ENCODE measurements at regions not wholly inside any gene's neighbourhood (a gene's known extent, or its start where the extent isn't known, plus 50 kb on each side); places are given as distances from the start of the nearest gene placed in this dataset.
A peak's percentile ranks its signal among the peaks of the same experiment; 100 is the strongest.

GRCh38 chr10:105982735-105983134 lies 1181.8 kb downstream of the SORCS1 start:
- no peak for DNase-seq (ENCODE audit: low spot score)

GRCh38 chr10:105981679-105982078 lies 1182.8 kb downstream of the SORCS1 start:
- DNase-seq (ENCODE audit: low spot score), result no peak

GRCh38 chr10:105974803-105975456 lies 1189.6 kb downstream of the SORCS1 start:
- DNase-seq (ENCODE audit: low spot score), result no peak

GRCh38 chr10:105973902-105974301 lies 1190.6 kb downstream of the SORCS1 start:
- no peak for DNase-seq (ENCODE audit: low spot score)

- no peak for DNase-seq (ENCODE audit: low spot score)
These were observed 1191.1 kb downstream of the SORCS1 start for GRCh38 chr10:105973360-105973759.

GRCh38 chr10:105971460-105971859 lies 1193.0 kb downstream of the SORCS1 start:
- DNase-seq (ENCODE audit: low spot score), result no peak

GRCh38 chr10:105969884-105970377 lies 1194.6 kb downstream of the SORCS1 start:
- DNase-seq (ENCODE audit: low spot score), result no peak

- DNase-seq (ENCODE audit: low spot score), result no peak
These were observed 1195.8 kb downstream of the SORCS1 start for GRCh38 chr10:105968666-105969065.

GRCh38 chr10:105967256-105967655 lies 1197.2 kb downstream of the SORCS1 start:
- no peak for DNase-seq (ENCODE audit: low spot score)

- no peak for DNase-seq (ENCODE audit: low spot score)
These were observed 1199.4 kb downstream of the SORCS1 start for GRCh38 chr10:105965141-105965540.

- no peak for DNase-seq (ENCODE audit: low spot score)
These were observed 1200.5 kb downstream of the SORCS1 start for GRCh38 chr10:105964009-105964408.

- no peak for DNase-seq (ENCODE audit: low spot score)
These were observed 1201.1 kb downstream of the SORCS1 start for GRCh38 chr10:105963334-105963884.

GRCh38 chr10:105956550-105956949 lies 1208.0 kb downstream of the SORCS1 start:
- no peak for DNase-seq (ENCODE audit: low spot score)

GRCh38 chr10:105953861-105954260 lies 1210.6 kb downstream of the SORCS1 start:
- DNase-seq (ENCODE audit: low spot score), result no peak

GRCh38 chr10:105953056-105953455 lies 1211.5 kb downstream of the SORCS1 start:
- no peak for DNase-seq (ENCODE audit: low spot score)

GRCh38 chr10:105952153-105952552 lies 1212.4 kb downstream of the SORCS1 start:
- no peak for DNase-seq (ENCODE audit: low spot score)

GRCh38 chr10:105950410-105950809 lies 1214.1 kb downstream of the SORCS1 start:
- DNase-seq (ENCODE audit: low spot score), result peak; percentile 22

GRCh38 chr10:105949721-105950120 lies 1214.8 kb downstream of the SORCS1 start:
- DNase-seq (ENCODE audit: low spot score), result no peak

GRCh38 chr10:105925045-105925785 lies 1239.3 kb downstream of the SORCS1 start:
- DNase-seq (ENCODE audit: low spot score), result no peak

- DNase-seq (ENCODE audit: low spot score), result no peak
These were observed 1243.2 kb downstream of the SORCS1 start for GRCh38 chr10:105921348-105921747.

GRCh38 chr10:105914432-105914831 lies 1250.1 kb downstream of the SORCS1 start:
- no peak for DNase-seq (ENCODE audit: low spot score)

GRCh38 chr10:105908701-105909100 lies 1255.8 kb downstream of the SORCS1 start:
- no peak for DNase-seq (ENCODE audit: low spot score)

- no peak for DNase-seq (ENCODE audit: low spot score)
These were observed 1244.4 kb downstream of the SORCS3 start for GRCh38 chr10:105885495-105885894.
